ENCODE measurements at regions not wholly inside any gene's neighbourhood (a gene's known extent, or its start where the extent isn't known, plus 50 kb on each side); places are given as distances from the start of the nearest gene placed in this dataset.

GRCh38 chr6:41446907-41447545 lies 99.2 kb upstream of the FOXP4 start:
- TF ChIP-seq POLR2A (IDR thresholded peaks at IDR 0.05): no peak
- TF ChIP-seq, protein P1, sequence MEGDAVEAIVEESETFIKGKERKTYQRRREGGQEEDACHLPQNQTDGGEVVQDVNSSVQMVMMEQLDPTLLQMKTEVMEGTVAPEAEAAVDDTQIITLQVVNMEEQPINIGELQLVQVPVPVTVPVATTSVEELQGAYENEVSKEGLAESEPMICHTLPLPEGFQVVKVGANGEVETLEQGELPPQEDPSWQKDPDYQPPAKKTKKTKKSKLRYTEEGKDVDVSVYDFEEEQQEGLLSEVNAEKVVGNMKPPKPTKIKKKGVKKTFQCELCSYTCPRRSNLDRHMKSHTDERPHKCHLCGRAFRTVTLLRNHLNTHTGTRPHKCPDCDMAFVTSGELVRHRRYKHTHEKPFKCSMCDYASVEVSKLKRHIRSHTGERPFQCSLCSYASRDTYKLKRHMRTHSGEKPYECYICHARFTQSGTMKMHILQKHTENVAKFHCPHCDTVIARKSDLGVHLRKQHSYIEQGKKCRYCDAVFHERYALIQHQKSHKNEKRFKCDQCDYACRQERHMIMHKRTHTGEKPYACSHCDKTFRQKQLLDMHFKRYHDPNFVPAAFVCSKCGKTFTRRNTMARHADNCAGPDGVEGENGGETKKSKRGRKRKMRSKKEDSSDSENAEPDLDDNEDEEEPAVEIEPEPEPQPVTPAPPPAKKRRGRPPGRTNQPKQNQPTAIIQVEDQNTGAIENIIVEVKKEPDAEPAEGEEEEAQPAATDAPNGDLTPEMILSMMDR (IDR thresholded peaks at IDR 0.05): no peak
- TF ChIP-seq POLR2AphosphoS5 (IDR thresholded peaks at IDR 0.05): no peak
- TF ChIP-seq EP300 (IDR thresholded peaks at IDR 0.05): no peak

Data from suprapubic skin (tissue), 4 donors.